GM18861 (cell line): ENCODE measurements at regions not wholly inside any gene's neighbourhood (a gene's known extent, or its start where the extent isn't known, plus 50 kb on each side); places are given as distances from the start of the nearest gene placed in this dataset.
"Not testable (repeated sequence)": the region's sequence is repeated elsewhere in the genome, so short reads cannot be mapped to it uniquely, and the experiment has no call there.

Source experiments
- ATAC-seq: cut with Tn5 transposase; IDR thresholded peaks from one replicate; pipeline ENCODE4 v1.9.1; 2021; ENCODE audit not compliant: unreplicated experiment

- ATAC-seq: no peak
These were observed 57.3 kb upstream of the PRSS12 start for GRCh38 chr4:118410138-118410537.

- peak; percentile 68 for ATAC-seq
These were observed 64.5 kb upstream of the PRSS12 start for GRCh38 chr4:118417325-118417724.

- ATAC-seq: not testable (repeated sequence)
These were observed 65.0 kb upstream of the PRSS12 start for GRCh38 chr4:118417800-118418199.

- ATAC-seq: not testable (repeated sequence)
These were observed 65.6 kb upstream of the PRSS12 start for GRCh38 chr4:118418396-118418795.

GRCh38 chr4:118419626-118420025 lies 66.8 kb upstream of the PRSS12 start:
- ATAC-seq: not testable (repeated sequence)

- ATAC-seq: not testable (repeated sequence)
These were observed 71.3 kb upstream of the PRSS12 start for GRCh38 chr4:118424062-118424461.

- not testable (repeated sequence) for ATAC-seq
These were observed 76.1 kb upstream of the PRSS12 start for GRCh38 chr4:118428881-118429280.

GRCh38 chr4:118432359-118432758 lies 79.6 kb upstream of the PRSS12 start:
- ATAC-seq: not testable (repeated sequence)

- ATAC-seq: not testable (repeated sequence)
These were observed 81.0 kb upstream of the PRSS12 start for GRCh38 chr4:118433612-118434375.

- not testable (repeated sequence) for ATAC-seq
These were observed 82.6 kb upstream of the PRSS12 start for GRCh38 chr4:118435415-118435814.

GRCh38 chr4:118442115-118442837 lies 89.5 kb upstream of the PRSS12 start:
- not testable (repeated sequence) for ATAC-seq

GRCh38 chr4:118447397-118447796 lies 94.6 kb upstream of the PRSS12 start:
- not testable (repeated sequence) for ATAC-seq

- ATAC-seq: not testable (repeated sequence)
These were observed 102.1 kb upstream of the PRSS12 start for GRCh38 chr4:118454857-118455256.

GRCh38 chr4:118461435-118461834 lies 108.6 kb upstream of the PRSS12 start:
- ATAC-seq: not testable (repeated sequence)

- not testable (repeated sequence) for ATAC-seq
These were observed 113.0 kb upstream of the PRSS12 start for GRCh38 chr4:118465831-118466230.

GRCh38 chr4:118474001-118474626 lies 121.3 kb upstream of the PRSS12 start:
- ATAC-seq: not testable (repeated sequence)

- ATAC-seq: not testable (repeated sequence)
These were observed 122.0 kb upstream of the PRSS12 start for GRCh38 chr4:118474771-118475170.

- ATAC-seq: not testable (repeated sequence)
These were observed 123.1 kb upstream of the PRSS12 start for GRCh38 chr4:118475901-118476300.

GRCh38 chr4:118477826-118478225 lies 125.0 kb upstream of the PRSS12 start:
- not testable (repeated sequence) for ATAC-seq

GRCh38 chr4:118485801-118486314 lies 133.1 kb upstream of the PRSS12 start:
- ATAC-seq: not testable (repeated sequence)

- not testable (repeated sequence) for ATAC-seq
These were observed 140.2 kb upstream of the PRSS12 start for GRCh38 chr4:118492963-118493362.
